Activated CD4-positive, CD25-positive, alpha-beta regulatory T cell treated with anti-CD3 and anti-CD28 coated beads, Interleukin-2, amount 50 U/mL, for 16 hours (primary cell): ENCODE measurements at regions not wholly inside any gene's neighbourhood (a gene's known extent, or its start where the extent isn't known, plus 50 kb on each side); places are given as distances from the start of the nearest gene placed in this dataset.
"Not testable (repeated sequence)": the region's sequence is repeated elsewhere in the genome, so short reads cannot be mapped to it uniquely, and the experiment has no call there.

Experiments
- DNase-seq: peaks from one replicate; pipeline ENCODE4 v3.0.0-alpha.2; 2020; ENCODE audit warnings: low read depth, low spot score

DNA sequence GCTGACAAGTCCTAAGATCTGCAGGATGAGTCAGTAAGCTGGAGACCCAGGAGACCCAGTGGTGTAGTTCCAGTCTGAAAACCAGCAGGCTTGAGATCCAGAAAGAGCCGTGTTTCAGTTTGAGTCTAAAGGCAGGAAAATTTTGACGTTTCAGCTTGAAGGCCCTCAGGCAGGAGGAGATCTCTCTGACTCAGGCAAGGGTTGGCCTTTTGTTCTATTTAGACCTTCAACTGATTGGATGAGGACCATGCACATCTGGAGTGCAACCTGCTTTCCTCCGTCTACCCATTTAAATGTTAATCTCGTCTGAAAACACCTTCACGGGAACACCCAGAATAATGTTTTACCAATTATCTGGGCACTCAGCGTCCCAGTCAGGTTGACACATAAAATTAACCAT, 69.5 kb downstream of the NPIPA7 start:
- DNase-seq: not testable (repeated sequence)

DNA sequence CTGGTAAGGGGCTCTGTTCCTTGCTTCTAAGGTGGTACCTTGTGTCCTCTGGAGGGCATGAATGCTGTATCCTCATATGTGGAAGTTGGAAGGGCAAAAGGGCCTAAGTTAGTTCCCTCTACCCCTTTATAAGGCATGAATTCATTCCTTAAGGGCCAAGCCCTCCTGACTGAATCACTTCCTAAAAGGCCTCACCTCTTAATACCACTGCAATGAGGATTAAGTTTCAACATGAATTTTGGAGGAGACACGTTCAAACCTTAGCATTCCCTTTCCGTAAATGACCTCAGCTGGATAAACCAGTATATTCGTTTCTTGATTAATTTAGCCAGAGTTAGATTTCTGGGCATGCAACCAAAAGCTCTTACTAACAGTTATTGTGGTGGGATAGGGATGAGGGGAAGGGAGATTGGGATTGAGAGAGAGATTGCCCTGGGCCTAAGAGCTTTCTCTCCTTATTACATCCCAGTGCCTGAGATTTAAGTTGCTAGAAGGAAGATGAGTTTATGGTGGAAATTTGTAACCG, 70.8 kb downstream of the NPIPA7 start:
- not testable (repeated sequence) for DNase-seq

DNA sequence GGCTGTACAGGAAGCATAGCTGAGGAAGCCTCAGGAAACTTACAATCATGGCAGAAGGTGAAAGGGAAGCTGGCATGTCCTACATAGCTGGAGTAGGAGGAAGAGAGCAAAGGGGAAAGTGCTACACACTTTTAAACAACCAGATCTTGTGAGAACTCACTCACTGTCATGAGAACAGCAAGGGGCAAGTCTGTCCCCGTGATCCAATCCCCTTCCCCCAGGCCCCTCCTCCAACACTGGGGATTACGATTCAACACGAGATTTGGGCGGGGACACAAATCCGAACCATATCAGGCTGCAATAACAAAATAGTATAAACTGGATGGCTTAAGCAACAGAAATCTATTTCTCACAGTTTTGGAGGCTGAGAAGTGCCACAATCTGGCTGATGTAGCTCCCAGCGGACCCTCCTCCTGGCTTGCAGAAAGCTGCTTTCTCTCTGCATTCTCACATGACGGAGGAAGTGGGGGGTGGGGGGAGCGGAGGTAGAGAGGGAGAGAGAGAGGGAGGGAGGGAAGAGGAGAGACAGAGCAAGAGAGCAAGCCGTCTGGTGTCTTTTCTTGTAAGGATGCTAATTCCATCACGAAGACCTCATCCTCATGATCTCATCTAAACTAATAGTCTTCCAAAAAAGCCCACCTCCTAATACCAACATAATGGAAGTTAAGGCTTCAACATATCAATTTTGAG, 72.9 kb downstream of the NPIPA7 start:
- DNase-seq: not testable (repeated sequence)

DNA sequence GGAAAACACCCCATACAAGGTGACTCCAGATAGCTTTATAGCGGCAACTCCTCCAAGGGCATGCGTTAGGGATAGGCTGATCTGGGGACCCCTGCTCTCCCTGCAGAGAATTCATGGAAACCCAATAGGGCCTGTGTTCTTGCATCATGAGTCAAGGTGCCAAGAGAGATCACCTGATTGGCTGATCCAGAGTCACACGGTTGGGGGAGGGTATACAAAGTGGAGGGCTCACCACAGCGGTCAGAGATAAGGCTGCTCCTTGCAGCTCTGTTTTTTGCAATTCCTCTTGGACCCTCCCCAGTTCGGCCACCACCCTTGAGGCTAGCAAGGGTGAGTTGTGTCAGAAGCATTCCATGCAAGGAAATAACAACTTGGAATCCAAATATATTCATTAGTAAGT, 79.6 kb downstream of the NPIPA7 start:
- DNase-seq: not testable (repeated sequence)

DNA sequence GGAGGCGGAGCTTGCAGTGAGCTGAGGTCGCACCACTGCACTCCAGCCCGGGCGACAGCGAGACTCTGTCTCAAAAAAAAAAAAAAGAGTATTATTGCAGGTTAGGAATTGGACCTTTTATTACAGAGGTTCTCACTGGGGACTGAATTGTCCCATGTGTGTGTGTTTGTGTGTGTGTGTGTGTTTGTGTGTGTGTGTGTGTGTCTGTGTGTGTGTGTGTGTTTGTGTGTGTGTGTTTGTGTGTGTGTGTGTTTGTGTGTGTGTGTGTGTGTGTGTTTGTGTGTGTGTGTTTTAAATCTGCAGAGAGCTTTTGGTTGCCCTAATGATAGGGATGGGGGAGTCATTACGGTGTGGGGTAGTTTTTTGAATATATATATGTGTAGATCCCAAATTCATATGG, 84.9 kb downstream of the NPIPA7 start:
- not testable (repeated sequence) for DNase-seq

DNA sequence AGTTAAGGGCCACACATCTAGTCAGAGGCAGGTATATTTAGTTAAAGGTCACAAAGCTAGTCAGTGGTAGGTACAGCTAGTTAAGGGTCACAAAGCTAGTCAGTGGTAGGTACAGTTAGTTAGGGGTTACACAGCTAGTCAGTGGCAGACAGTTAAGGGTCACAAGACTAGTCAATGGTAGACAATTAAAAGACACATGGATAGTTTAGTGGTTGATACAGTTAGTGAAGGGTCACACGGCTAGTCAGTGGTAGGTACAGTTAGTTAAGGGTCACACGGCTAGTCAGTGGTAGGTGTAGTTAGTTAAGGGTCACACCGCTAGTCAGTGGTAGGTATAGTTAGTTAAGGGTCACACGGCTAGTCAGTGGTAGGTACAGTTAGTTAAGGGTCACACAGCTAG, 110.0 kb downstream of the NPIPA7 start:
- not testable (repeated sequence) for DNase-seq

DNA sequence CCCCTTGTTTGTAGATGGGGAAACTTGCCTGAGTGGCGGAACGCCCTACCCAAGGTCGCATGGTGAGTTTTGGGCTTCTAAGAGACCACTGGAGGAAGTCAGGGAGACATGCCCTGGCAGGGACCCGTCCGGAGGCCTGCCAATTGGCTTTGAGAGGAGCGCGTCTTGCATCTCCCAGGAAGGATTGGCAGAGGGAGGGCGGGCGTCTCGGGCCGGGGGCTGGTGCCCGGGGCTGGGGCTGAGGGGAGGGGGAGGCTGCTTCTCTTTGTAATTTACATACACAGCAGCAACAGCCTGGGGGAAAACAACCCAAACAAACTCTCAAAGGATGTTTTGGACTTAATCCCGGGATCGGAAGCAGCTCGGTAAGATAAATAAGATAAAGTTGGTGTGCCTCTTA, 110.5 kb downstream of the NPIPA7 start:
- DNase-seq: not testable (repeated sequence)

DNA sequence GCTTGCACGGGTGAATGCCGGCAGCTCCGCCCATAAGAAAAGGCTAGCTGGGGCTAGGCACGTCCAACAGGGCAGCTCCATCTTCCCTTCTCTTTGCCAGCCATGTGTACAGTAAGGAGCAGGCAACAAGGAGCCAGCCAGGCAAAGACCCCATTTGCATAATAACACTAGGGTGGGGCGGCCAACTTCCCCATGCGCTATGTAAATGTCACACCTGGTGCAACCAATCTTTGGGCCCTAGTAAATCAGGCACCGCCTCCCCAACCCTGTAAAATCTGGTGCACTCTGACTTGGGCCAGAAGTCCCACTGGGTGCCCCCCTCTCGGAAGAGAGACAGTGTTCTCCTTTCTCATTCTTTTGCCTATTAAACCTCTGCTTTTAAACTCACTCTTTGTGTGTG, 115.2 kb downstream of the NPIPA7 start:
- DNase-seq: not testable (repeated sequence)

DNA sequence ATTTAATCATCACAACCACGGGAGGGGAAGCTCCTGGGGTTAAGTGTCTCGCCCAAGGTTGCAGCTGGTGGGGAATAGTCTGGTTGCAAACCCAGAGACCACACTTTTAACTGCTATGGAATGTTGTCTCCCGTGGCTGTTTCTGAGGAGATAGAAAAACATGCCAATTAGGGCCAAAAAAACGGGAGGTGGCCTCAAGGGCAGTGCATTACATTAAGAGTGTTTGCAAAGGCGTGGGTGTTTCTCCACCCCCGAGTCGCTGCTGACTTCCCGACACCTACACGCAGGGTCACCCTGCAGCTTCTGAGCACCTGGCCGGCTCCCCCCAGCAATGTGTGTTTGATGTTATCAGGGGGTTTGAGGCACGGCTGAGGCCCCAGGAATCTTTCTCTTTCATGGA, 116.1 kb downstream of the NPIPA7 start:
- DNase-seq: not testable (repeated sequence)

DNA sequence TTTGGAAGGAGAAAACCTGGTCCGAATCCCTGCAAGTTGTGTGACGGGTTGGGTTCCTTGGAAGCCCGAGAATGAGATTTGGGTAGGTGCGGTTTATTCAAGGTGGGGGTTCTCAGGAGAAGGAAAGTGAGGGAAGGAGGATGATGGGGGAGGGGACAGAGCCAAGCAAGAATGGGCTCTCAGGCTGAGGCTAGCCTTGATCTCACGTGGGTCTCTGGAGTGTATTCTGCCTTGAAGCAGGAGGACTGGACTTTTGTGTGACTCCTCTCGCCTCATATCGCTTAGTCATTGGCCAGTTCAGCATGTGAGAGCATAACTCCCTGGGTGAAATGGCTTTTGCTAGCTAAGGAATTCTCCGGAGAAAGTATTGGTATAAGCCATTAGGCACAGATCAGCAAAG, 120.9 kb downstream of the NPIPA7 start:
- not testable (repeated sequence) for DNase-seq

DNA sequence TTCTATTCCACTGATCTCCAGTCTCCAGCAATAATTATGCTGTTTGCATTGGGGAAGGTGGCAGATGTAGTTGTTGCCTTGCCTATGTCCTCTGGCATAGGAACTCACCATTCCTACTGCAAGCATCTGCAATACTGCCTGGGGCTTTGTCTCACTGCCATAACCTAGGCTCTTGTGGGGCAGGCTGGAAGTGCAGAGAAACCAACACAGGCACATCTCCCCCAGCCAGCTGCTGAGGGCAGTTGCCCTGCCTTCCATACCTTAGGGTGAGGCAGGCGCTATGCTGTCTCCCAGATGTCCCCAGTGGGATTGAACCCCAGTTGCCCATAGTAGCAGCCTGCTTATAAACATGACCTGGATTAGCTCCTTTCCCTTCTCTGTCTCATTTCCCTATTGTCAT, 128.1 kb downstream of the NPIPA7 start:
- not testable (repeated sequence) for DNase-seq

DNA sequence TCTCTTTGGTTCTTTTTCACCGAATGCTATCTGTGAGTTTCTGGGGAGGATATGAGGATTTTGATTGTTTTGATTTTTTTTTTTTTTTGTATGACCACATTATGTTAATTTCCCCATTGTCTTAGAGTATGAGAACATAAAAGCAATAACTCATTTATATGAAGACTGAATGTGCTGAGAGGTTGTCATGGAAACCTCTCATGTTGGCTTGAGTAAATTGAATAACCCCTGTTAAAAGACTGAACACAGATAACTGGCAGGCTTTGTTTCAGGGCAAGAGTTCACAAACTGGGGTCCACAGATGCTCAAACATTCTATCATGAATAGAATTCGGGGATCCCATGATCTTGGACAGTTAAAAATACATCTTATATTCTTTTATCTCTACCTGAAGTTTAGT, 129.4 kb downstream of the NPIPA7 start:
- DNase-seq: not testable (repeated sequence)

DNA sequence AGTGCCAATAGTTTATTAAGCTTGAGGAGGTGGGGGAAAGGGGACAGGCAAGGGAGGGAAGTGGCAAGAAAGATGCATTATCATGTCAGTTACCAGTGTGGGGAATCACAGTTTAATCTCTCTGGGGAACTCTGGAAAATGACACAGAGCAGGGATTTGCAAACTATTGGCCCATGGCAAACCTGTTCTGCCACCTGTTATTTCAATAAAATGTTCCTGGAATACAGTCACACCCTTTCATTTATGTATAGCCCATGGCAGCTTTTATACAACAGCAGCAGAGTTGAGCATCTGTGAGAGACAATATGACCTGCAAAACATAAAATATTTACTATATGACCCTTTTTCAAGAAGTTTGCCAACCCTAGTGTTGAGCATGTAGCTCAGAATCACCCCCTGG, 140.5 kb downstream of the NPIPA7 start:
- DNase-seq: not testable (repeated sequence)

DNA sequence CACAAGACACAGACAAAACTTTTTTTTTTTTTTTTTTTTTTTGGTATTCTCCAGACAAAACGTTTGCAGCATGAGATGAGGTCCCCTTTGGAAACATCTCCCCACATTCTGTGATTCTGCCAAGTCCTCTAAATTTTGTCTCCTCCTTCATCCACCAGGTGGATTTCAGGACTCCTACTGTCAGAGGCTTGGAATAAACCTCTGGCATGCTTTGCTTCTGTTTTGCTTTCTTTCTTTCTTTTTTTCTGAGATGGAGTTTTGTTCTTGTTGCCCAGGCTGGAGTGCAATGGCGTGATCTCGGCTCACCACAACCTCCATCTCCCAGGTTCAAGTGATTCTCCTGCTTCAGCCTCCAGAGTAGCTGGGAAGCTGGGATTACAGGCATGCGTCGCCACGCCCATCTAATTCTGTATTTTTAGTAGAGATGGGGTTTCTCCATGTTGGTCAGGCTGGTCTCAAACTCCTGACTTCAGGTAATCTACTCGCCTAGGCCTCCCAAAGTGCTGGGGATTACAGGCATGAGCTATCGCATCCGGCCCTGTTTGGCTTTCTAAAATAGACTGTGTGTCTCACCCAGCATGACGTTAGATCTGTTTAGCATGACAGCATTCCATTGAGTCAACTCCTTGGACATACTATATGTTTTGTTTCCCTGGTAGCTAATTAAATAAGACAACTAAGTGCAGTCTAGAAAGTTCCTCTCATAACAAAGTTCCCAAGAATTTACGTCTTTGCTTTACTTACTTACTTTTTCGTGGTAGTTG, 142.5 kb downstream of the NPIPA7 start:
- not testable (repeated sequence) for DNase-seq

DNA sequence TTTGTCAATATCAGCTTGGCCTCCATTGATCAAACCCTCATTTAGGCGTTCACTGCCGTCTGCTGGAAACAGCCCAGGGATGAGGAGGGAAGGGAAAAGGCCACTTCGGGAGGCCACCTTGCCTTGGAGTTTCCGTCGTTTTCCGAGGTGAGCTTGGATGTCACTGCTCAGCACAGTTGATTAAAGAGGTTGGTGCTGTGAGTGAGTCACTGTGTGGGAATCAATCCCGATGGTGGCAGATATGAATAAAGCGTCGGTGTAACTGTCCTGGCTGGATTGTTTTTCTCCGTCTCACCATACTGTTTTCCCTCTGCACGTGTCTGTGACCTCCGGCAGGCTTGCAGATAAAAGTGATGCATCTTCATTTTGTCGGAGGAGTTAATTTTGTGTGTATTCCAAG, 148.1 kb downstream of the NPIPA7 start:
- DNase-seq: not testable (repeated sequence)

DNA sequence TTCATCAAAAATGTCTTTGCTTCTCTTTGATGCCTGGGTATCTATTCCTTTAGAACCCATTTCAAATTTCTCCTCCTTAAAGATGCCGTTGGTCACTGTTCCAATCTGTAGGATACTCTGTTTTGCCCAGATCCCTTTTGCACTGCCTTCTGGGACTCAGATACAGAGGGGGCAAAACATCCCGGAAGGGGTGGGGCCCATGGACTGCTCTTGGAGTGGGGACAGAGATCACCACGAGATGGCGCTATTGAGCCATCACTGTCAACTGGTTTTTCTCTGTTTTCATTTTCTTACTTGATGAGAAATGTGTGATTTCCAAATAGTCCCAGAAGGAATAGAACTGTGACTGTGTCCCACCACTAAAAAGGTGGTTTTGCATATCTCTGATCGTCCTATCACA, 151.8 kb downstream of the NPIPA7 start:
- not testable (repeated sequence) for DNase-seq

DNA sequence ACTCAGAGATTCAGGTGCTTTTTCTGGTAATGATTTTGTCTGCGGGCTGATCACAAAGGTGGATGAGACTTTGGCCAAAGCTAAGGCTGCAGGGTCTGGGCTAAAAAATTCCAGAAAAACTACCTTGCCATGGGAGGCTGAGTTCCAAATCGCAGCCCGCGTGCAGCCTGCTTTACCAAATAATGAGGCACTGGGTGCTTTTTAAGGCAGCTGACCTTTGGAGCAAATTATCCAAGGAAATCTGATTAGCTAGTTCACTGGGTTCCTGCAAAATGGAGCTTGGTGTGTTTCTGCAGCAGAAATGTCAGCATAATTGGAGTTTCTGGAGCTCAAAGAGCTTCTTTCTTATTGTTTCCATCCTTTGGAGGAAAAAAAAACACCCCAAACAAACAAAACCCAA, 156.6 kb downstream of the NPIPA7 start:
- DNase-seq: not testable (repeated sequence)

DNA sequence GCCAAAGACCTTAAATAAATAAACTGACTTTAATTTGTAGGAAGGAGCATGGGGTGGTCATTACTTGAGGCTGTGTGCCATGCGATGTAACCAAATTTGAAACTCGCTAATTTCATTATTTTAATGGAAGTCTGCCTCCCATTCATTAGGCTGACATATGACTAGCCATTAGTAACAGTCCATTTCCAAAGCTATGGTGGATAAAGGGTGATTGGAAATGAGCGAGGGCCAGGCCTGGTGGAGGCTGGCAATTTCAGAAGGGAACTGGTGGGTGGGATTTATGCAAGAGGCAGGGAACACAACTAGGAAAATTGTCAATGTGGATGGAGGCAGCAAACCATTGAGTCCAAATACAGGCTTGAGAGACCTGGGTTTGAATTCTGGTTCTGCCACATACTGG, 157.2 kb downstream of the NPIPA7 start:
- DNase-seq: not testable (repeated sequence)

DNA sequence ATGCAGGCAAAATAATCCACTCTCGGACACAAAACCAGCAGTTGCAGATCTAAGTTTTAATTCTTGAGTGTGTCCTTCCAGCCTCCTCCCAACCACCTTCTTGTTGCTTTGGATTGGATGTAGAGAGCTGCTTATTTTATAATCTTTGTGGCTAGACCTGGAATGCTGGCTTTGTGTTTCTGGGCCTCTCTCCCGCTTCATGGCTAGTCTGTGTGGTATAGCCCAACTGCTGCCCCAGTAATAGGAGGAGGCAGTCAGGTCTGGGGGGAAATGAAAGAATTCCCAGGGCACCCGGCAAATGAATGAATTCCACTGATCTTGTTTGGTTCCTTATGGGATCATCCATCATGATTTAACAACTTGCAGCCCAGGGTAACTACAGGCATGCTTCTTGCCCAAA, 170.8 kb downstream of the NPIPA7 start:
- DNase-seq: not testable (repeated sequence)

DNA sequence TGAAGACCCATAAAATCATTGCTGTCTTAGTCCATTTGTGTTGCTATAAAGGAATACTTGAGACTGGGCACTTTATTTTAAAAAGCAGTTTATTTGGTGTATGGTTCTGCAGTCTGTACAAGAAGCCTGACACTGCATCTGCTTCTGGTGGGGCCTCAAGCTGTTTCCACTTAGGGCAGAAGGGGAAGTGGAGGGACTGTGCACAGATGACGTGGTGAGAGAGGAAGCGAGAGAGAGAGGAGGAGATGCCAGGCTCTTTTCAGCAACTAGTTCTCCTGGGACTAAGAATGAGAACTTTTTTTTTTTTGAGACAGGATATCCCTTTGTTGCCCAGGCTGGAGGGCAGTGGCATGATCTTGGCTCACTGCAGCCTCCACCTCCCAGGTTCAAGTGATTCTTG, 171.9 kb downstream of the NPIPA7 start:
- not testable (repeated sequence) for DNase-seq

DNA sequence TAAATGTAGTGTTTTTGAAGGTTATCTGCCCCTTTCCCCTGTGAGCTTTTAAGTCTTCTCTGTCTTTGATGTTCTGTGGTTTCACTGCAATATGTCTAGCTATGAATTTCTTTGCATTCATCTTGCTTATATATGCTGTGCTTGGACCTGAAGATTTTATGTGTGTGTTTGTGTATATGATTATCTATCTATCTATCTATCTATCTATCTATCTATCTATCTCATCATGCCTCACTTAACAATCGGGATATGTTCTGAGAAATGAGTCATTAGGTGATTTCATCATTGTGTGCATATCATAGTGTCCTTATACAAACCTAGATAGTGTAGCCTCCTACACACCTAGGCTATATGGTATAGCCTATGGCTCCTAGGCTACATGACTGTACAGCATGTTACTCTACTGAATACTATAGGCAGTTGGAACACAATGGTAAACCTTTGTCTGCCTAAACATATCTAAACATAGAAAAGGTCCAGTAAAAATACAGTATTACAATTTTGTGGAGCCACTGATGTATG, 173.9 kb downstream of the NPIPA7 start:
- not testable (repeated sequence) for DNase-seq

DNA sequence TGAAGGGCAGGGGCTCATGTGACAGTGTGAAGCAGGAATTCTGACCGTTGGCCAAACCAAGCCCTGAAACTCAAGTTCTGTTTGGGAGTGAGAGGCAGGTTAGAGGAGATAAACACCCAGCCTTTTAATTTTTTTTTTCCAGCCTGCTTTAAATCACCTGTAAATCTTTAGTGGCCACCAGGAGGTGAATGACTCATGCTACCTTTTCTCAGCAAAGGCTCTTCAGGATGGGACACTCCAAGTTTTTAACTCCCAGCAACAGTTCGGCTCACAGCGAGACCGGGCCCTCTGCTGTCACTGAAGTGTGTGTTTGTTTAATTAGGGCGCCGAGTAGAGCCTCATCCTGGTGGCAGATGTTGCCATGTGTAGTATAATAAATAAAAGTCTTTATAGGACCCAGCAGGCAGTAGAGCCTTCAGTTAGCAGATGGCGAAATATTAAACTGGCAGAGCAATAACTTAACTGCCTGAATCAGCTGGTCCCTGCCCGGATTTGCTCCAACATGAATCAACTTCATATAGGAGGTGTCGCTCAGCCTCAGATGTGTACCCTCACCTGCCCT, 180.3 kb downstream of the NPIPA7 start:
- not testable (repeated sequence) for DNase-seq
